ENCODE measurements at regions not wholly inside any gene's neighbourhood (a gene's known extent, or its start where the extent isn't known, plus 50 kb on each side); places are given as distances from the start of the nearest gene placed in this dataset.

DNA sequence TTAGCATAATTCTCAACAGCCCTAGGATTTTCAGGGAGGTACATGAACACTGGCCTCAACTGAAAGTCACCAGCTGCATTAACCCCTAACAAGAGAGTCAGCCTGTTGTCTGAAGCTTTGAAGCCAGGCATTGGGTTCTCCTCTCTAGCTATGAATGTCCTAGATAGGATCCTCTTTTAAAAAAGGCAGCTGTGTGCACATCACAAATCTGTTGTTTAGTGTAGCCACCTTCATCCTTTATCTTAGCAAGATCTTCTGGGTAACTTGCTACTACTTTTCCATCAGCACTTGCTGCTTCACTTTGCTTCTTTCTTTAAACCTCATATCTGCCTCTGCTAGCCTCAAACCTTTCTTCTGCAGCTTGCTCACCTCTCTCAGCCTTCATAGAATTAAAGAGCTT lies 1692.1 kb downstream of the EFNB2 start:
- no peak for DNase-seq (ENCODE audit: low read depth)

DNA sequence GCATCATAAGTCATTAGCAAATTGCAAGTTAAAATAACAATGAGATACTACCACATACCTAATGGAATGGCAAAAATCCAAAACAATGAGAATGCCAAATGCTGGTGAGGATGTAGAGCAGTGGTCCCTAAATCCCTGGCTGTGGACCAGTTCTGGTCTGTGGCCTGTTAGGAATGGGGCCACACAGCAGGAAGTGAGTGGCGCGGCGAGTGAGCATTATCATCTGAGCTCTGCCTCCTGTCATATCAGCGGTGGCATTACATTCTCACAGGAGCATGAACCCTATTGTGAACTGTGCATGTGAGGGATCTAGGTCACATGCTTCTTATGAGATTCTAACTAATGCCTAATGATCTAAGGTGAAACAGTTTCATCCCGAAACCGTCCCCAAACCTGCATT lies 1694.4 kb downstream of the EFNB2 start:
- no peak for DNase-seq (ENCODE audit: low read depth)

DNA sequence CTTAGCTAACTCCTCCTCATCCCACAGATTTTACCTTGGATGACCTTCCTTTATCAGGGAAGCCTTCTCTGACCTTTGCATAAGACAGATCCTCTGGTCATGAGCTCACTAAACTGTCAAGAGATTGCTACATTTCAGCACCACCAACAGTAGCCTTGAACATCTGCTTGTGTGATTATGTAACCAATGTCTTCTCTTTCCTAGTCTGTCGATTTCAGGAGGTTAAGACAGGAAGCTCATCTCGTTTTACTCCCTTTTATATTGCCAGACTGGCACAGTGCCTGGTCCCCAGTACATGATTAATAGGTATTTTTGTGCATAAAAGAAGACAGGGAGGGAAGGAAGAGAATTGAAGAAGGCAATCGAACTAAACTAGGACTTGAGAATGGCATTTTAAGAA lies 1697.7 kb downstream of the EFNB2 start:
- DNase-seq (ENCODE audit: low read depth): no peak

DNA sequence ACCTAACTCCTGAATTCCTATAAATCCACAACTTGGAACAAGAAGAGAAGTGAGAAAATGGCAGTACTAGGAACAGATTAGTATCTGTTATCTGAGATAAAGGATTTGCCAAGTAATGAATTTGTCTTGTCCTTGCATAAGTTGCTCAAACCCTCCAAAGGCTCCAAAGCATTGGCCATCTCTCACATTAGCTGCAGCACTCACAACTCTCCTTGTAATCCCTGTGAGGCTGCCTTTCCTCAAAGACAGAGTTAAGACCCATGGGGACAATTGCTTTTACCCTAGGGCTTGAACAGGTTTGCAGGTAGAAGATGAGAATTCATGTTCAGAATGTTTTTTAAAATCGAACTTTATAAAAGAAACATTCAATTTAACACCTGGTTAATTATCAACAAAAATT lies 1702.2 kb downstream of the EFNB2 start:
- DNase-seq (ENCODE audit: low read depth): no peak

DNA sequence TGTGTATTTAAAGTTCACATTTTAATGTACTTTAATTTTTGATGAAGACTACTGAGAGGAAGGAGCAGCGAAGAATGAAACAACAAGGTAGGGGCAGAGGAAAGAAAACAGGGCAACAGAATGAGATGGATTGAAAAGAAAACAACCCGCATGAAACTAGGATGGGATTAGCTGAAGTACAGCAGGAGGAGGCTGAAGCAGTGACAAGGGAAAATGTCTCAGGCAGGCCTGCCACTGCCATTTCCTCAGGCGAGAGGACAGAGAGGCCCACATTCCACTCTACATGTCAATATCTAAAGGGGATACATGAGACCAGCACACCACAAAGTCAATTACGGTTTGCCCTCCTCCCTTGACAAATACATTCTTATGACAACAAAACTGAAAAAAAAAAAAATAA lies 1703.2 kb downstream of the EFNB2 start:
- no peak for DNase-seq (ENCODE audit: low read depth)

DNA sequence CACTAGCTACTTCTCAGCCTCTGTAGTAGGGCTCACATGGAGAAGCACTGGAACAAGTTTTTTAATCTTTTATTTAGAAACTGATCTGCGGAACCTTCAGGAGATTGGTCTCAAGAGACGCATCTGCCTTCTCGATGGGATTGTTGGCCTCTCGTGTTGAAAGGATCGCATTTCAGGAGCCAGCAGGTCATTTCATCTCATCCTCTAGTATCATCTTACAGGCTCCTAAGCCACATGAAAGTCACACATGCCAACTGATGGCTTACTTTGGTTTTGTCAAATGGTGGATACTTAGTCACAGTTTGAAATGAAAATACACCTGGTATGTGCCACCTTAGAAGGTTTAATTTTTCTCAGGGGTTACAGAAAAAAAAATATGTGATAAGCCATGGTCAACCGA lies 1703.6 kb downstream of the EFNB2 start:
- DNase-seq (ENCODE audit: low read depth): no peak

DNA sequence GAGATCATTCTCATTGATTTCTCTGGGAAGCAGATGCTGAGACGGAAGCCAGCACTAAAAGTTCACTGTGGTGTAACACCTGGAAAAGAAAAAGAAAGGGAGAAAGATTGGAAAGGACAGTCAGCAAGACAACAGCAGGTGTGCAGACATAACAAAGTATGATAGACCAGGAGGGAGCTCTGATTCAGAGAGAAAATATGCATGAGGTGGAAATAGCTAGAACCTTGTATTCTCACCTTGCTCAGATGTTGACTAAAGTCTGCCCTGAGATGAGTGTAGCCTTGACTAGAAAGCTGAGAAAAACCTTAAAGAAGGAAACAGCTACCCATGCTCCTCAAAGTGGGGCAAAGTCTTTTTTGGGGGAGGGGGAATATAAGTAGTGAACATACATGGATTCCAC lies 1711.8 kb downstream of the EFNB2 start:
- no peak for DNase-seq (ENCODE audit: low read depth)

DNA sequence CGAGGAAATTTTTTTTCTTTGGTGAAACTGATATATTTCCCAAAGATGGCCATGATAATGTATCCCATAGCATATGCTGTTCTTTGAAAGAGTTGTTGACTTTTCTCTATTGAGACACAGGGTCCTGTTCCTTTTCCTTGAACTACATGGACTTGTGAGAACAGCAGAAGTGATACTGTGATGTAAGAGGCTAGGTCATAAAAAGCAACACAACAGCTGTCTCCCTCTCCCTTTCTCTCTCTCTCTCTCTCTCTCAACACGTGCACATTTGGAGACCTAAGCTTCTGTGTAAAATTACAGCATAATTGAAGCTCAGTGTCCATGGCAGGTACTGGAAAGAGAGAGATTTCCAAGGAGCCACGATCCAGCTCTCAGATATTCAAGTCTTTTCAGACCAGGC lies 1712.4 kb downstream of the EFNB2 start:
- DNase-seq (ENCODE audit: low read depth): no peak

DNA sequence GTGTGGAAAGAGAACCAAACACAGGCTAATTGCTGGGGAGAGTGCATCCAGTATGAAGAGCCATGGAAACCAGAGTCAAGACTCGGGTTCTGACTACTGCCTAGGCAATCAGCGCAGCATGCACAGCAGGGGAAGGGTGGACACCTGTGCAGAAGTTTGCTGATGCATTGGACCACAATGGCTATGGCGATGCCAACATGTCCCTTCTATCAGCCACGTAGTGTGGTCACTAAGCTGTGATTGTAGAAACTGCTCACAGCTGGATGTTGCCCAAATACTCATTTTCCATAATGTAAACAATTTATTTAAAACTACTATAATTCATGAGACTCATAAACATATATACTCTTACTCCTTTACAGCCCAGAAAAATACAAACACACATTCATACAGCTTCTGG lies 1718.2 kb downstream of the EFNB2 start:
- DNase-seq (ENCODE audit: low read depth): no peak

DNA sequence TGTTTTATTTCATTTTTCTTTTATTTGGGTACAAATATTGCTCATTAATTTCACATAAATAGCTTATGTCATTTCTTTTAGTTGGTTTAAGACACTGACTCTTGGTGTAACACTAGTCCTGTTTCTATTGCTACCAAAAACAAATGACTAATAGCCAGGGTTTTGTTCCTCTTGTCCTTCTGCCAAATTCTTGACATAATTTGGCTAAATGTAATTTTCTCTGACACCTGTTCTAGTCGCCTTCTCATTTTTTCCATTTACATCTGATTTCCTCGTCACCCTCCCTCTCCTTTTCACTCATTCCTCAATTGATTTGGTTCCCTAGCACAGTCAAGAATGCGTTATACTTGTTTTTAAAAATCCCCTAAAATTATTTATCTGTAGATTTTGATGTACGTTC lies 1718.7 kb downstream of the EFNB2 start:
- no peak for DNase-seq (ENCODE audit: low read depth)

DNA sequence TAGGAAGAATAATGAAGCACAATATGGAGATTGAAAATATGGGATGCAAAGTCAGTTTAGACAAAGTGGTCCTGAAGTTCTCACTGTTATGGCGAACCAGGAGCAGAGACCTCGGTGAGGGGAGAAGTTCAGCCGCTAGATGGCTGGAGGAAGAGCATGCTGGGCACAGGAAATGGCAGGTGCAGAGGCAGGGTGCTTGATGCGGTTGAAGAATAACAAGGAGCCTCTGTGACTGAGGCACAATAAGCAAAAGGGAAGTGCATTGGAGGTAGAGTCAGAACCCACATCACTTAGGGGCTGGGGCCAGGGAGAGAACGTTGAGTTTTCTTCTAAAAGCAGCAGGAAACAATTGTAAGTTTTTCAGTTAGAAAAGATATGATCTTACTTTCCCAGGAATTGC lies 1725.2 kb downstream of the EFNB2 start:
- no peak for DNase-seq (ENCODE audit: low read depth)

DNA sequence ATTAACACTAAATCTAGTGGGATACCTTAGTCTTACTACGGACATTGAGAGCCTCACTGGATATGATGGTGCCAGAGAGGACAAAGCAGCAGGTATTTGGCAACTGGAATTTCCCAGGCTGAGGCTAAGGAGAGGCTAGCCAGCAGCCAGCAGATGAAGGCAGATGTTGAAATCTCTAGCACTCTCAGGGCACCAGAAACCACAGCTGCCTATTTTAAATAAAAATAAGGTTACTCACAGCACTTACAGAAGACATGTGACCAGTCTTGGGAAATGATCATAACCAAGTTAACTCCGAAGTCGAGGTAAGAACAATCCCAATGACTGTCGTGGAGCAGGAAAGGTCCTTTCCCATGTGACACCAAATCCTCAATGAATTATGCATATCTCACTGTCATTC lies 1726.0 kb downstream of the EFNB2 start:
- DNase-seq (ENCODE audit: low read depth): no peak

DNA sequence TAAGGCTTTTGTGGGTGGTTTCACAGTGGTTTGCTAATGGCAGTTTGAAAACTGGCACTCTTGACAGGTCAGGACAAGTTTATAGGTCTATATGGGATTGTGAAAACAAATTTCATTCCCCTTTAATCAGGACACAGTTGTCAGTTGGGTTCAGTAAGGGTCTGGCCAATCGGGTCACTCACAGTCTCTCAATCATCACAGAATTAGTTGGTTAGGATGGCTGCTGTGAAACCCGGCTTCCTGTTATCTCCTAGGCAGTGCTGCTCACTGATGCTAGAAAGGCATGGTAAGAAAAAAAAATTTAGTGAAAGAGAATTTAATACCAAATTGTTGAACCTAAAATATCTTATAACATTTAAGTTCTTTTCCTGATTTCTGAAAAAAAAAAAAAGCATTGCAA lies 1730.1 kb downstream of the EFNB2 start:
- no peak for DNase-seq (ENCODE audit: low read depth)

DNA sequence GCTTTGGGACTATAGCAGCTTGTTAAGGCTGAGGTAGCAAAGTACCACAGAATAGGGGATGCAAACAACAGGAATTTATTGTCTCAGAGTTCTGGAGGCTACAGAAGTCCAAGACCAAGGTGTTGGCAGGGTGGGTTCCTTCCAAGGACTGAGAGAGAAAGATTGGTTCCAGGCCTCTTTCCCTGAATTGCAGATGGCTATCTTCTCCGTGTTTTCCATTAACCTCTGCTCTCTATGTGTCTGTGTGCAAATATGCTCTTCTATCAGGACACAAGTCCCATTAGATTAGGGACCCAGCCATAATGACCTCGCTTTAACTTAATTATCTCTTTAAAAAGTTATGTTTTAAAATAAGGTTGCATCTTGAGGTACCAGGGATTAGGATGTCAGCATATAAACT lies 1732.9 kb upstream of the SLC10A2 start:
- no peak for DNase-seq (ENCODE audit: low read depth)

DNA sequence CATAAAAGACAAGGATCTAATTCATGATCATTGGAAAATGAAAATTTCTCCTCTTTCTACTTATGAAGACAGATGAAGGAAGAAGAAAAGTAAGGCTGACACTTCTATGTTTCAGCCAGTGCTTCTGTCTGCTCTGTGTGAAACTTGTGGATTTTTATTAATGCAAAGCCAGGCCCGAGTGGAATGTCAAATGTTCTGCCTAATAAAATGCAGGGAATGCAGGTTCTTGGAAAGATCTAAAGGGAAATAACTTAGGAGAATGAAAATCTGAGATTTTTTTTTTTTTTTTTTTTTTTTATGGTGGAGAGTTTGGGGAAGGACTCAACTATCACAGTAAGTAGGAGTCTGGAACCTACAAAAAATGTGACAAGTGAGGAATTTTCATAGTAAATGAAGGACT lies 1732.3 kb upstream of the SLC10A2 start:
- no peak for DNase-seq (ENCODE audit: low read depth)

DNA sequence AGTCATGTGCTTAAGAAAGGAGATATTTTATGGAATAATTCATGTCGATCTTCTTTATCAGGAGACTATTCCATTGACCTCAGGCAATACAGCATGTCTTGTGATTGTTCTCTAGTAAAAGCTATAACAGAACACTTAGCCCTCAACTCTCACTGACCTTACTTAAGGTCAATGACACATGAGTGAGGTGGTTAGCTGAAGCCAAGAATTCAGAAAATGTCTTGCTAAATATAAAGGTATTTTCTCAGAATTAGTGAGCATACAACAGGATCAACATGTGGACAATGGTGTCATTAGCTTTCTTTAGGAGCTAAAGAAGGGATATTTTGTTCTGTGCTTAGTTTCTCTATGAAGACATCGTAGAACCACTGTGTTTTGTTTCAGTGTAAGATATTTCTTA lies 1730.4 kb upstream of the SLC10A2 start:
- no peak for DNase-seq (ENCODE audit: low read depth)

DNA sequence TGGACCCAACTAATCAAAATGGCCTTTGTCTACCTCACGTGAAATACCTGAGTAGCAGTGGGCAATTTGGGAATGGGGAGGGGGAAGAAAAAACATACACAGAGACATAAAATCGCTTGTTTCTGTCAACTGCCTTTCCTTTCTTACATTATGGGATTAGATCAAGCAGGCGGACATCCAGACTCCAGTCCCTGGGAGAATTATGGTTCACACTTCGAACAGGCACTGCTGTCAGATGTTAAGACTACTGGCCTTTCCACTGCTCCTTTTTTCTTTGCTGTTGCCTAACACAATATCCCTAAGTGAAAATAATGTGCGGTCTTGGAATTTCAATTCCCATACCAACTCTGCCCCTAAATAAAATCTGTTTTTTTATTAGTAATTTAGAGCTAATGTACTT lies 1719.7 kb upstream of the SLC10A2 start:
- DNase-seq (ENCODE audit: low read depth): no peak

DNA sequence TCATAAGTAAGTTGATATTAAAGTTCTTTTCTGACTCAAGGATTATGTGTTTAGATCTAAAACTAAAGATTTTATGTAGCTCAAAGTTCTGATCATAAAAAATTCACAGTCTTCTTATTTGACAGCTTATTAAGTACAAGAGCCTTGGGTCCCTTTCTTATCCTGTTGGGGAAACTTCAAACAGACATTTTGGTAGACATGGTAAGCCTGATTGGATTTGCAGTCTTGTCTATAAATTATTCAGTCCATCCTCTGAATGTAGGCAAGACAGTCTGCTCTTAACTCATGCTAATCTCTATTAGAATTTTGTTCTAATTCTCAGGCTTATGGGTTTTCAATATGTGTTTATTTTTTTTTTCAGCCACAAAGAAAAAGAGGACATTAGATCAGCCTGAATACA lies 1718.7 kb upstream of the SLC10A2 start:
- no peak for DNase-seq (ENCODE audit: low read depth)

DNA sequence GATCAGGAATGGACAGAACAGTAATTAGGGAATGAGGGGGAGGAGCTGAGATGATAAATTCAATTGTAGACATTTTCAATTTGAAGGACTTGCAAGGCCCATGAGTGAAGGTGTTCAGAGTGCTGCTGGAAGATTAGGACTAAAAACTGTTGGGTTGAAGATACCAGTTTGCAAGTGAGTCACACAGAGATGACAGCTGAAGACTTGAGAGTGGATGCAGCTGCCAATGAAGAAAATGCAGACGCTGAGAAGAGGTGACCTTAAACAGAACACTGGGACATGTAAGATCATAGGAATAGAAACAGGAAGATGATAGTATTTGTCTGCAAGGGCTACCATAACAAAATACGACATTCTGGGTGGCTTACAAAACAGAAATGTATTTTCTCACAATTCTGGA lies 1716.5 kb upstream of the SLC10A2 start:
- no peak for DNase-seq (ENCODE audit: low read depth)

DNA sequence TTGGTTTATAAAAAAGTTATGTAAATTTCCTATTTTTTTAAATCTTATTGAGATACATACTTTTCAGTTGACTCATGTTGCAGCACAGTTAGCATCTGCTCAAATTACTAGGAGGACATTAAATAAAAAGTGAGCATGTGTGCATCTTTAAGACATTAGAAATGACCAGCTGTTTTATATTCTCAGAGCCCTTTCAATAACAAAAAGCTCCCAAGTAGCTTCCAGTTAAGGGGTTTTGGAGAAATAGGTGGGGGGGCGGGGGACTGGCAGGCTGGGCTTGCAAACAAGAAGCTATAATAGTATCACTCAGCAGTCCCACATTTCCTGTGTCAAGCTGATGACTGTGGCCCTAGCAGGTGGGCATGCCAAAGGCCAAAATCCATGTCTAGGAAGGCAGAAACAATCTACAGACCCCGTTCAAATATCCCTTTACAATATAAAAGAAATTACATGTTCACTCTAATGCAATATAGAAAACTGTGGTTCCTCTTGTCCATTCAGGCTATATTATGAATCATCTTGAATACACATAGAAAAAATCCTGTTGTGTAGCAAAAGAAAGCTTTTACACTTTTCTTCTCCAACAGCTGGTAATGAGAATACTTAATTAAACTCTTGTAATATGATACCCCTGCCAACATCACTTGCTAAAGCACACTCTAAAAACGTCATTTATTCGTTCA lies 1713.2 kb upstream of the SLC10A2 start:
- DNase-seq (ENCODE audit: low read depth): no peak

DNA sequence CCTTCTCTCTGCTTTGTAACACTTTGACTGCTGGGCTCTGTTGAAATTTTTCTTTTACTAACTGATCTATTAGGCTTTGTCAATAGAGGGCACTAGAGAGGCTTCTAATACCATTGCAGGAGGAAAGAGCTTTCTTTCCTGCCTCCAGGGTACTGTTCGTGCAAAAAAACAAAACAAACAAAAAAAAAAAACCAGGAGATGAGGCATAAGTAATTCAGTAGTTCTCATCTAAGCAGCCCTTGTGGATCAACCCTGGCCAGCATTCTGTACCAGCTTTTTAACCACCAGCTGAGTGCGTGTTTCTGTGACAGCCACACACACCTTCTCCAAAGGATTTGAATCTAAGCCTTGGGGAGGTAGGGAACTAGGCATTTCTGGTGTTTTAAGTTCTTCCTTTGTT lies 1707.6 kb upstream of the SLC10A2 start:
- DNase-seq (ENCODE audit: low read depth): no peak

DNA sequence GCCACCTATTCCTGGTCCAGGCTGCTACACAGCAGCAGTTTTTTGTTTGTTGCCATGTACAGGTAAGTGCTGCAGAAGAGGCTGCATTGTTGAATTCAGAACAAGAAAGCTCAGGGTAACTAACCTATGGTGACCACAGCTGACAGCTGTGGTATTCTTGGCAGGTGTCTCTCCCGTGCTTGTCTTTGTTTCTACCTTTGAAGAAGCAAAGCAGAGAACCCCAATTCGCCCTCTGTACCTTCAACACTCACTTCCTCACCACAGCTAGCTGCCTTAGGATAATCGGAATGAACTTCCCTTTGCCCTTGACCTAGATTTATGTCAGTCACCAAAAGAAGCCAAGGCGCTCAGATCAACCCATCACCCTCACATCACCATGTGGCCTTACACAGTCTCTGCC lies 1703.3 kb upstream of the SLC10A2 start:
- no peak for DNase-seq (ENCODE audit: low read depth)

DNA sequence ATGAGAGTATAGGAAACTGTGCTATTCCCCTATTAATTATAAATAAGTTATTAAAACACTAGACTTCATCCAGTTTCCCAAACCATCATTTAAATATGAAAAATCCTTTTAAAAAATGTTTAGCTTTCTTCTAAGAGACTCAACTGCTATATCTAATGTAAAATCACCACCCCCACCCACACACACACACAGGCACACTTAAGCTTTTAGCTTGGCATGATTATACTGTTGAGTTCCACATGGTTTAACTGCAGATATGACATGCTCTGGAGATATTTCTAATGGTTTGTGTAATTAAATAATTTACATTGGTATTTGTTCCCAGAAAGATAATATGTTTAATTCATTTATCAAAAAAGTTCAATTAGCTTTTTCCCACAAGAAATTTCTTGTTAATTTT lies 1700.1 kb upstream of the SLC10A2 start:
- no peak for DNase-seq (ENCODE audit: low read depth)

DNA sequence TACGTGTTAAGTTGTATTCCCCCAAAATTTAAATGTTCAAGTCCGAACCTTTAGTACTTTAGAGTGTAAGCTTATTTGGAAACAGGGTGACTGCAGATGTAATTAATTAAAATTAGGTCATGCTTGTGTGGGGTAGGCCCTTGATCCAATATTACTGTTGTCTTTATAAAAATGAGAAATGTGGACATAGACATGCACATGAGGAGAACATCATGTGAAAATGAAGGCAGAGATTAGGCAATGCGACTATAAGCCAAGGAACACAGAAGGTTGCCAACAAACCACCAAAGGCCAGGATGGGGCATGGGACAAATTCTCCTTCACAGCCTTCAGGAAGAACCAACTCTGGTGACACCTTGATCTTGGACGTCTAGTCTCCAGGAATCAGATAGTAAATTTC lies 1698.4 kb upstream of the SLC10A2 start:
- DNase-seq (ENCODE audit: low read depth): no peak

DNA sequence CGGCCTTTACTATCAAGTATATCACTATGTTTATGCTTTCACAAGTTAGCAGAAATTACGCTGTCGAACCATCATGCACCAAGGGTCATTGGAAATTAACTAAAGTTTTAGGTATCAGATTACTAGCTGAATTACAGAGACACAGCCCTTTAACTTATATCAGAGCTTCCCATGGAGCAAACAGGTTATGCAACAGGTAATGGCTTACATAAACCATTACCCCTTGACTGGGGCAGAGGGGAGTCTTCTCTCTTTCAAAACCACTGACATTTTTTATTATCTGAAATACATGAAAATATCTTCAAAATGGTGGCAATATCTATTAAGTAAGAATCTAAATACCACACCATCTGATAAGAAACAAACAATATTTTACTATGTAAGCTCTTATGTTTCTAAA lies 1692.9 kb upstream of the SLC10A2 start:
- DNase-seq (ENCODE audit: low read depth): no peak

All from stimulated activated CD4-positive, alpha-beta T cell treated with anti-CD3 and anti-CD28 coated beads, Interleukin-2, amount 100 ng/mL, for 4 hours (primary cell).